ENCODE measurements at regions not wholly inside any gene's neighbourhood (a gene's known extent, or its start where the extent isn't known, plus 50 kb on each side); places are given as distances from the start of the nearest gene placed in this dataset.

- TF ChIP-seq, protein P1, sequence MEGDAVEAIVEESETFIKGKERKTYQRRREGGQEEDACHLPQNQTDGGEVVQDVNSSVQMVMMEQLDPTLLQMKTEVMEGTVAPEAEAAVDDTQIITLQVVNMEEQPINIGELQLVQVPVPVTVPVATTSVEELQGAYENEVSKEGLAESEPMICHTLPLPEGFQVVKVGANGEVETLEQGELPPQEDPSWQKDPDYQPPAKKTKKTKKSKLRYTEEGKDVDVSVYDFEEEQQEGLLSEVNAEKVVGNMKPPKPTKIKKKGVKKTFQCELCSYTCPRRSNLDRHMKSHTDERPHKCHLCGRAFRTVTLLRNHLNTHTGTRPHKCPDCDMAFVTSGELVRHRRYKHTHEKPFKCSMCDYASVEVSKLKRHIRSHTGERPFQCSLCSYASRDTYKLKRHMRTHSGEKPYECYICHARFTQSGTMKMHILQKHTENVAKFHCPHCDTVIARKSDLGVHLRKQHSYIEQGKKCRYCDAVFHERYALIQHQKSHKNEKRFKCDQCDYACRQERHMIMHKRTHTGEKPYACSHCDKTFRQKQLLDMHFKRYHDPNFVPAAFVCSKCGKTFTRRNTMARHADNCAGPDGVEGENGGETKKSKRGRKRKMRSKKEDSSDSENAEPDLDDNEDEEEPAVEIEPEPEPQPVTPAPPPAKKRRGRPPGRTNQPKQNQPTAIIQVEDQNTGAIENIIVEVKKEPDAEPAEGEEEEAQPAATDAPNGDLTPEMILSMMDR (IDR thresholded peaks at IDR 0.05) = no peak
- no peak for TF ChIP-seq EZH2 (IDR thresholded peaks at IDR 0.05)
Observed at GRCh38 chr10:3382092-3382491, 209.5 kb upstream of the PITRM1 start.

Data from neural progenitor cell (in vitro differentiated cells).